ENCODE measurements at regions not wholly inside any gene's neighbourhood (a gene's known extent, or its start where the extent isn't known, plus 50 kb on each side); places are given as distances from the start of the nearest gene placed in this dataset.

DNA sequence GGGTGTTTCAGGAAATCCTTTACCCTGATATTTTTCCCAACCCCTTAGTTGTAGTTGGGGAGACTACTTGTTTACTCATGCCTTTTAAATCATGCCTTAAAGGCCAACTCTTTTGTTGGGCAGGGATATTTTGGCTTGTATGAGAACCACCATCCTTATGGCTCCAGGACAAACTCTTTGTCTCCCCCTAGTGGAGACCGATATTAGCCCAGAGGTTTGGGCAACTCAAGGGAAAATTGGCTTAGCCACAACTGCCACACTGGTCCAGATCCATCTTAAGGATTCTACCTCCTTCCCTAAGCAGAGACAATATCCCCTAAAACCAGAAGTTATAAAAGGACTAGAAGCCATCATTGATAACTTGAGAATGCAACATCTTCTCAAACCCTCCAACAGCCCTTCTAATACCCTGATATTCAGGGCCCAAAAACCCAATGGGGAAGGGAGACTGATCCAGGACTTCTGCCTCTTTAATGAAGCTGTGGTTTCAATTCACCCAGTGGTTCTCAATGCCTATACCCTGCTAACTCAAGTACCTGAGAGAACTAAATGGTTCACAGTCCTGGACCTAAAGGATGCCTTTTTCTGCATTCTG is 100.9 kb upstream of the HCN1 start:
- TF ChIP-seq NFRKB (IDR thresholded peaks at IDR 0.05): no peak
- TF ChIP-seq ZNF384 (IDR thresholded peaks at IDR 0.05): no peak
- no peak for TF ChIP-seq ARNT (IDR thresholded peaks at IDR 0.05)
- TF ChIP-seq FOXK2 (IDR thresholded peaks at IDR 0.05): no peak
- no peak for TF ChIP-seq ELF4 (IDR thresholded peaks at IDR 0.05)
- TF ChIP-seq, protein P1, sequence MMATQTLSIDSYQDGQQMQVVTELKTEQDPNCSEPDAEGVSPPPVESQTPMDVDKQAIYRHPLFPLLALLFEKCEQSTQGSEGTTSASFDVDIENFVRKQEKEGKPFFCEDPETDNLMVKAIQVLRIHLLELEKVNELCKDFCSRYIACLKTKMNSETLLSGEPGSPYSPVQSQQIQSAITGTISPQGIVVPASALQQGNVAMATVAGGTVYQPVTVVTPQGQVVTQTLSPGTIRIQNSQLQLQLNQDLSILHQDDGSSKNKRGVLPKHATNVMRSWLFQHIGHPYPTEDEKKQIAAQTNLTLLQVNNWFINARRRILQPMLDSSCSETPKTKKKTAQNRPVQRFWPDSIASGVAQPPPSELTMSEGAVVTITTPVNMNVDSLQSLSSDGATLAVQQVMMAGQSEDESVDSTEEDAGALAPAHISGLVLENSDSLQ (IDR thresholded peaks at IDR 0.05): no peak
- POLR2A ChIA-PET: no interaction called here
- CTCF ChIA-PET: no interaction called here
- no peak for DNase-seq (ENCODE audit: extremely low spot score)

DNA sequence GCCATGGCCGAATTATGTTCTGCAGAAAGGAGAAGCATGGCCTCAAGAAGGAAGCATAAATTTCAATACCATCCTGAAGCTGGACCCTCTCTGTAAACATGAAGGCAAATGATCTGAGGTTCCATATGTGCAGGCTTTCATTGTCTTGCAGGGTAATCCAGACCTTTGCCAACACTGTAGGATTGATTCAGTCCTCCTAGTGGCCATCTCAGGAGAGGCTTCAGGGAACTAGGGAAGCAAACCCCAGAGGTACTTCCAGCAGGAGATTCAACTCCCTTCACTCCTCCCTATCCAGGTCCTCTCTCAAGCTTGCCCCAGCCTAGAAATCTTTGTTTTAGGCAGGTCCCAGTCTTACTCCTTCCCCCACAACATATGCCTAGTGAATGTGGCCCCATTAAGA is 99.3 kb upstream of the HCN1 start:
- TF ChIP-seq L3MBTL2 (conservative IDR thresholded peaks at IDR 0.05) (no peak), BHLHE40 (IDR thresholded peaks at IDR 0.05; ENCODE audit: borderline replicate concordance) (no peak), SUZ12 (IDR thresholded peaks at IDR 0.05) (no peak), FOXA1 (IDR thresholded peaks at IDR 0.05) (no peak), FOXK2 (IDR thresholded peaks at IDR 0.05) (no peak), FOXM1 (IDR thresholded peaks at IDR 0.05; ENCODE audit: borderline replicate concordance) (no peak), SP1 (IDR thresholded peaks at IDR 0.05) (no peak), CTBP1 (IDR thresholded peaks at IDR 0.05; ENCODE audit: borderline replicate concordance) (no peak), ARNT (IDR thresholded peaks at IDR 0.05) (no peak), TARDBP (IDR thresholded peaks at IDR 0.05) (no peak), LEF1 (IDR thresholded peaks at IDR 0.05; ENCODE audit: borderline replicate concordance) (no peak), NFRKB (IDR thresholded peaks at IDR 0.05) (no peak), HDGF (IDR thresholded peaks at IDR 0.05; ENCODE audit: borderline replicate concordance) (no peak), ZNF384 (IDR thresholded peaks at IDR 0.05) (no peak), ELF4 (IDR thresholded peaks at IDR 0.05) (no peak)
- TF ChIP-seq, protein P1 (IDR thresholded peaks at IDR 0.05): no peak
- ChIA-PET CTCF (interaction anchor here (0.6 kb wide), 1 partner anchor 67 kb away, joined by 3 read pairs; no protein-coding TSS in a partner anchor), POLR2A (no interaction called here)
- no peak for DNase-seq (ENCODE audit: extremely low spot score)

DNA sequence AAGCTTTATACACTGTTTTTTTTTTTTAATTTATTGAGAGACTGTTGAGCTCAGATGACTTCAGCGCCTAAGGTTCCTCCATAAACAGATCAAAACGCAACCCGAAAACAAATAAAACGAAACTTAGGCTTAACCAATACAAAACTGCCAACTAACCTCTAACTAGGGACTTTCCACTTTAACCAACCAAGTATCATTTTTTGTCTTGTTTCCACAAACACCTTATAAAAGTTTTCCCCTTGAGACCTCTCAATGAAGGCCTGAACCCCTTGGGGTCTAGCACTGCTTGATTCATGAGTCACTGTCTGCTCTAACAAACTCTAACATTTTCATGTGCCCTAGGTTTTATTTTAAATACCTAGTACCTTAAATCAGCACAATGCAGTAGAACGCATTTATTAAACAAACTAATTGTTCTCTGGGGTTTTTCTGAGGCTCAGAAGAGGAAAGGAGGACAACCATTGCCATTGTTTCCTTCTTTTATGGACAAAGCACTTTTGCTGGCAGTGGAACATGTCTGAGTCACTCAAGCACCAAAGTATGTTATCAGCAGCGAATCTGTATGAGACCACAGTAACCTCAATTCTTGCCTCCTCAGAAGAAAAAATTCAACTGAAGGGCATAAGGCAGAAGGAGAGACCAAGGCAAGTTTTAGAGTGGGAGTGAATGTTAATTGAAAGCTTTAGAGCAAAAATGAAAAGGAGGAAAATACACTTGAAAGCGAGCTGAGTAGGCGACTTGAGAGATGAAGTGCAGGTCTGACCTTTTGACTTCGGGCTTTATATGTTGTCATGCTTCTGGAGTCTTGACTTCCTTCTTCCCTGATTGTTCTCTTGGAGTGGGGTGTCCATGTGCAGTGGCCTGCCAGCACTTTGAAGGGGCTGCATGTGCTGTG is 97.7 kb upstream of the HCN1 start:
- TF ChIP-seq HDGF (IDR thresholded peaks at IDR 0.05; ENCODE audit: borderline replicate concordance) (no peak), ELF4 (IDR thresholded peaks at IDR 0.05) (no peak), ARNT (IDR thresholded peaks at IDR 0.05) (no peak), LEF1 (IDR thresholded peaks at IDR 0.05; ENCODE audit: borderline replicate concordance) (no peak), CTBP1 (IDR thresholded peaks at IDR 0.05; ENCODE audit: borderline replicate concordance) (no peak), ZNF384 (IDR thresholded peaks at IDR 0.05) (no peak), TARDBP (IDR thresholded peaks at IDR 0.05) (no peak), FOXK2 (IDR thresholded peaks at IDR 0.05) (no peak), NFRKB (IDR thresholded peaks at IDR 0.05) (no peak), SP1 (IDR thresholded peaks at IDR 0.05) (no peak), FOXM1 (IDR thresholded peaks at IDR 0.05; ENCODE audit: borderline replicate concordance) (no peak), FOXA1 (IDR thresholded peaks at IDR 0.05) (no peak), SUZ12 (IDR thresholded peaks at IDR 0.05) (no peak), L3MBTL2 (conservative IDR thresholded peaks at IDR 0.05) (no peak), BHLHE40 (IDR thresholded peaks at IDR 0.05; ENCODE audit: borderline replicate concordance) (no peak)
- TF ChIP-seq, protein P1 (IDR thresholded peaks at IDR 0.05): no peak
- DNase-seq (ENCODE audit: extremely low spot score): no peak
- ChIA-PET CTCF (no interaction called here), POLR2A (no interaction called here)

DNA sequence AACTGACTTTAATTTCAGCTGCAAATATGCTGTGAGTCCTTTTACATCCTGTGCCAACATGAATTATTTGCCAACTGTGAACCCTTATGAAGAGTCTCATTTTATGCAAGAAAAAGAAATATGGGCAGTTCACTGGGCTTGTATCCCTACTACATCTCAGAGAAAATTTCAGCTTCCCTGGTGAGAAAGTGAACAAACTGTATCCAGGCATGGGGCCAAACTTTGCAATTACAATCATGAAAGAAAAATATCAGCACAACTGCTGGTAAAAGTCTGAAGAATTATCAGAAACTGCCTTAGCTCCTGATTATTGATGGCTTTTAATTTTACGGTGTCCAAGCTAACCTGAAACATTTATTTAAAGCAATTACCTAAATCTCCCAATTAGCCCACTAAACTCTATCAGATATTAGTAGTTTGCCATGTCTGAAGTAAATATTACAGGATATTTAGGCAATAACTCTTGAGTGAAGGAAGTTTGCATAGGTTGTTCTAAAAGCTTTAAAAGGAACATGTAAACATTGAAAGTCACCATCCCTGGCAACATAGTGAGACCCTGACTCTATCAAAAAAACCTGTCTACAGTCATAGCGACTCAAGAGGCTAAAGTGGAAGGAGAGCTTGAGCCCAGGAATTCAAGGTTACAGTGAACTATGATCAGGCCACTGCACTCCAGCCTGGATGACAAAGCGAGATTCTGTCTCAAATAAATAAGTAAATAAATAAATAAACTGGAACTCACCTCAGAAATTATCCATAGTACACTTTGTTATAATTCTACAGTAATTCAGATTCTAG is 83.9 kb upstream of the HCN1 start:
- no peak for DNase-seq (ENCODE audit: extremely low spot score)
- ChIA-PET CTCF (no interaction called here), POLR2A (no interaction called here)
- TF ChIP-seq ZNF384 (IDR thresholded peaks at IDR 0.05) (no peak), ELF4 (IDR thresholded peaks at IDR 0.05) (no peak), CTBP1 (IDR thresholded peaks at IDR 0.05; ENCODE audit: borderline replicate concordance) (no peak), BHLHE40 (IDR thresholded peaks at IDR 0.05; ENCODE audit: borderline replicate concordance) (no peak), SUZ12 (IDR thresholded peaks at IDR 0.05) (no peak), NFRKB (IDR thresholded peaks at IDR 0.05) (no peak)
- TF ChIP-seq, protein P1 (IDR thresholded peaks at IDR 0.05): no peak

GRCh38 chr5:45774528-45774927 is 78.3 kb upstream of the HCN1 start:
- POLR2A ChIA-PET: no interaction called here
- DNase-seq (ENCODE audit: extremely low spot score): no peak

More at GRCh38 chr5:45774528-45774927, 78.3 kb upstream of the HCN1 start:
- TF ChIP-seq BHLHE40 (IDR thresholded peaks at IDR 0.05; ENCODE audit: borderline replicate concordance) (no peak), TARDBP (IDR thresholded peaks at IDR 0.05) (no peak), FOXK2 (IDR thresholded peaks at IDR 0.05) (no peak), SP1 (IDR thresholded peaks at IDR 0.05) (no peak), ELF4 (IDR thresholded peaks at IDR 0.05) (no peak), FOXM1 (IDR thresholded peaks at IDR 0.05; ENCODE audit: borderline replicate concordance) (no peak), NFRKB (IDR thresholded peaks at IDR 0.05) (no peak), FOXA1 (IDR thresholded peaks at IDR 0.05) (no peak), SUZ12 (IDR thresholded peaks at IDR 0.05) (no peak), L3MBTL2 (conservative IDR thresholded peaks at IDR 0.05) (no peak), CTBP1 (IDR thresholded peaks at IDR 0.05; ENCODE audit: borderline replicate concordance) (no peak), ARNT (IDR thresholded peaks at IDR 0.05) (no peak), ZNF384 (IDR thresholded peaks at IDR 0.05) (no peak), LEF1 (IDR thresholded peaks at IDR 0.05; ENCODE audit: borderline replicate concordance) (no peak), HDGF (IDR thresholded peaks at IDR 0.05; ENCODE audit: borderline replicate concordance) (no peak)
- TF ChIP-seq, protein P1 (IDR thresholded peaks at IDR 0.05): no peak
- CTCF ChIA-PET: no interaction called here

Measured in HEK293T (cell line).